MCF 10A (cell line): ENCODE measurements at regions not wholly inside any gene's neighbourhood (a gene's known extent, or its start where the extent isn't known, plus 50 kb on each side); places are given as distances from the start of the nearest gene placed in this dataset.

ENCODE experiments used
- BruUV-seq: library from RNA; stranded (reverse); fragments of 400-500 nt; replicated peaks from 2 replicates; lab custom pipeline; 2021; lab: Mats Ljungman, UMichigan
- CTCF ChIA-PET: fragments of 300-600 bp; sonication (Branson Sonifier 250); formaldehyde crosslinking; extraction: SDS; loops from one replicate; lab custom pipeline; 2021; ENCODE audit warnings: antibody characterized with exemption, inconsistent platforms; lab: Yijun Ruan, JAX
- POLR2A ChIA-PET: fragments of 300-600, 350-650 bp; sonication (Branson Sonifier 250); formaldehyde crosslinking; extraction: SDS; loops from one replicate; lab custom pipeline; 2020; ENCODE audit warnings: antibody characterized with exemption, inconsistent platforms; lab: Yijun Ruan, JAX
- DNase-seq: peaks from one replicate; pipeline ENCODE4 v3.0.0-alpha.2; 2018; ENCODE audit not compliant: unreplicated experiment
- H3K27ac Mint-ChIP-seq: one replicate; pipeline ENCODE4 v1.8.0; 2022; ENCODE audit warnings: mild to moderate bottlenecking, low read depth, mixed read lengths; ENCODE audit not compliant: unreplicated experiment
- H3K27me3 Mint-ChIP-seq: one replicate; pipeline ENCODE4 v1.8.0; 2022; ENCODE audit warnings: mixed read lengths; ENCODE audit not compliant: insufficient read depth, unreplicated experiment
- H3K36me3 Mint-ChIP-seq: one replicate; pipeline ENCODE4 v1.8.0; 2022; ENCODE audit warnings: mild to moderate bottlenecking, moderate library complexity, mixed read lengths; ENCODE audit not compliant: insufficient read depth, unreplicated experiment
- H3K4me1 Mint-ChIP-seq: one replicate; pipeline ENCODE4 v1.8.0; 2022; ENCODE audit warnings: mixed read lengths; ENCODE audit not compliant: insufficient read depth, unreplicated experiment
- H3K4me3 Mint-ChIP-seq: one replicate; pipeline ENCODE4 v1.8.0; 2022; ENCODE audit warnings: mild to moderate bottlenecking, moderate library complexity, mixed read lengths; ENCODE audit not compliant: unreplicated experiment
- H3K9me3 Mint-ChIP-seq: one replicate; pipeline ENCODE4 v1.8.0; 2022; ENCODE audit warnings: mixed read lengths; ENCODE audit not compliant: unreplicated experiment
- intact Hi-C: fragments of 100-400 bp; cut with micrococcal nuclease; formaldehyde crosslinking; loops from 2 replicates; pipeline ENCODE4 v1.14.1; 2022
- TF ChIP-seq, protein P1 (sequence below): fragments of 200-600 bp; IDR thresholded peaks from one replicate; pipeline ENCODE4 v1.8.0; 2022; ENCODE audit warnings: antibody characterized with exemption, mild to moderate bottlenecking; ENCODE audit not compliant: unreplicated experiment

DNA sequence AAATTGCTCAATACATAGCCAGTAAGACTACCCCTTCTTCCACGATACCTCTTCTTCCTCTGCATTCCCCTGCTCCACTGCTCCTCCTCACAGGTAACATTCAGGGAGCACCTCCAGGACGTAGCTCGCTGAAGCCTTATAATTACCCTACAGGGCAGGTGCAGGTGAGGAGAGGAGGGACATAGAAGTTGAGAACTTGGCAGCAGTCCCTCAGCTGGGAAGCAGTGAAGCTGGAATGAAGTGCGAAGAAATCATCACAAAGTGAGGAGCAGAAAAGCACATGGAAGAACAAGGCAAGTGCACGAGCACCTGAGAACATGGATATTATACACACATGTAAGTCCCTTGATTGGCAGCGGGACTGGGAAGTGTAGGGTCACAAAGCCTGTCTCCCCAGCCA is 118.2 kb downstream of the HSD17B3 start:
- Mint-ChIP-seq H3K4me1 (no peaks in the 10 kb centered on the region), H3K36me3 (no peaks in the 10 kb centered on the region), H3K4me3 (no peak overlapping the region), H3K27ac (no peak overlapping the region), H3K27me3 (peaks cover 34% of the 10 kb centered on the region), H3K9me3 (no peaks in the 10 kb centered on the region)
- TF ChIP-seq, protein P1, sequence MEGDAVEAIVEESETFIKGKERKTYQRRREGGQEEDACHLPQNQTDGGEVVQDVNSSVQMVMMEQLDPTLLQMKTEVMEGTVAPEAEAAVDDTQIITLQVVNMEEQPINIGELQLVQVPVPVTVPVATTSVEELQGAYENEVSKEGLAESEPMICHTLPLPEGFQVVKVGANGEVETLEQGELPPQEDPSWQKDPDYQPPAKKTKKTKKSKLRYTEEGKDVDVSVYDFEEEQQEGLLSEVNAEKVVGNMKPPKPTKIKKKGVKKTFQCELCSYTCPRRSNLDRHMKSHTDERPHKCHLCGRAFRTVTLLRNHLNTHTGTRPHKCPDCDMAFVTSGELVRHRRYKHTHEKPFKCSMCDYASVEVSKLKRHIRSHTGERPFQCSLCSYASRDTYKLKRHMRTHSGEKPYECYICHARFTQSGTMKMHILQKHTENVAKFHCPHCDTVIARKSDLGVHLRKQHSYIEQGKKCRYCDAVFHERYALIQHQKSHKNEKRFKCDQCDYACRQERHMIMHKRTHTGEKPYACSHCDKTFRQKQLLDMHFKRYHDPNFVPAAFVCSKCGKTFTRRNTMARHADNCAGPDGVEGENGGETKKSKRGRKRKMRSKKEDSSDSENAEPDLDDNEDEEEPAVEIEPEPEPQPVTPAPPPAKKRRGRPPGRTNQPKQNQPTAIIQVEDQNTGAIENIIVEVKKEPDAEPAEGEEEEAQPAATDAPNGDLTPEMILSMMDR, result no peak
- CTCF ChIA-PET, result no interaction called here
- no peak for DNase-seq
- no TSS peak for BruUV-seq
- POLR2A ChIA-PET, result no interaction called here
- intact Hi-C loops, result no loop called here

DNA sequence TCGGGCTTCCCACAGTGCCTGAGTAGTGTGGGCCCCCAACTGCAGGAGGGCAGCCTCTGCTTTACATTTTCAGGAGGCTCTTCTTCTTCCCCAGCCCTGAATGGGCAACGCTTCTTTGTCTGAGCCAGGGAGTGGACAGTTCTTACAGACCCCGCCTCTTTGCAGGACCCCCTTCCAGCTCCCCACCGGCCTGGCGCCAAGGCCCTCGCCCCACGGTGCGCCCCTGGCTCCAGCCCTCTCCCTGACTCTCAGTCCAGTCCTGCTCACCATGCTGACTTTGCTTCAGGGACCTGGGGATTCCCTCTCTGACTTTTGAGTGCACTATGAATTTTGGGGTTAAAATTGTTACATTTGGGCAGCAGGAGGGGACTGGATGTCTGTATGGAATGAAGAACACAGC is 123.8 kb downstream of the HSD17B3 start:
- no peak for DNase-seq
- Mint-ChIP-seq H3K27ac (no peak overlapping the region), H3K4me1 (no peaks in the 10 kb centered on the region), H3K9me3 (no peaks in the 10 kb centered on the region), H3K36me3 (no peaks in the 10 kb centered on the region), H3K27me3 (peaks cover 55% of the 10 kb centered on the region), H3K4me3 (no peak overlapping the region)
- CTCF ChIA-PET, result no interaction called here
- BruUV-seq, result no TSS peak
- intact Hi-C loops, result no loop called here
- TF ChIP-seq, protein P1, result no peak
- POLR2A ChIA-PET, result no interaction called here

DNA sequence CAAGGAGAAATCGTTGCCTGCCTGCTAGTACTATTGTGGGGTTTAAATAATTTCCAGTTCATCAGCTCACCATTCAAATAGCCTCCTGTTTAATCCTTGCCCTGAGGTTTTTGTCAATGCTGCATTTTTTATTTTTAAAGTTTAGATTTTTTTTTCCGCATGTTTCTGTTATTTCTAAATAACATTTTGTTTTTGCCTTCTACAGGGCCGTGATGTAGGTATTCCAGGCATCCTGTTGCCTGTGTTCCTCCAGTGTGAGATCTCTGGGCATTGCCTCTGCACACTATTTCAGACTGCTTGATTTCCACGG is 124.3 kb downstream of the HSD17B3 start:
- Mint-ChIP-seq H3K9me3 (no peaks in the 10 kb centered on the region), H3K4me3 (no peak overlapping the region), H3K4me1 (no peaks in the 10 kb centered on the region), H3K27me3 (peaks cover 55% of the 10 kb centered on the region), H3K36me3 (no peaks in the 10 kb centered on the region), H3K27ac (no peak overlapping the region)
- BruUV-seq, result no TSS peak
- POLR2A ChIA-PET, result no interaction called here
- CTCF ChIA-PET, result interaction anchor here (0.7 to 1.1 kb wide), 2 partner anchors 110 to 1036 kb away, joined by 3 to 5 read pairs; no protein-coding TSS in a partner anchor
- DNase-seq, result no peak
- intact Hi-C loops, result no loop called here
- TF ChIP-seq, protein P1, result no peak

DNA sequence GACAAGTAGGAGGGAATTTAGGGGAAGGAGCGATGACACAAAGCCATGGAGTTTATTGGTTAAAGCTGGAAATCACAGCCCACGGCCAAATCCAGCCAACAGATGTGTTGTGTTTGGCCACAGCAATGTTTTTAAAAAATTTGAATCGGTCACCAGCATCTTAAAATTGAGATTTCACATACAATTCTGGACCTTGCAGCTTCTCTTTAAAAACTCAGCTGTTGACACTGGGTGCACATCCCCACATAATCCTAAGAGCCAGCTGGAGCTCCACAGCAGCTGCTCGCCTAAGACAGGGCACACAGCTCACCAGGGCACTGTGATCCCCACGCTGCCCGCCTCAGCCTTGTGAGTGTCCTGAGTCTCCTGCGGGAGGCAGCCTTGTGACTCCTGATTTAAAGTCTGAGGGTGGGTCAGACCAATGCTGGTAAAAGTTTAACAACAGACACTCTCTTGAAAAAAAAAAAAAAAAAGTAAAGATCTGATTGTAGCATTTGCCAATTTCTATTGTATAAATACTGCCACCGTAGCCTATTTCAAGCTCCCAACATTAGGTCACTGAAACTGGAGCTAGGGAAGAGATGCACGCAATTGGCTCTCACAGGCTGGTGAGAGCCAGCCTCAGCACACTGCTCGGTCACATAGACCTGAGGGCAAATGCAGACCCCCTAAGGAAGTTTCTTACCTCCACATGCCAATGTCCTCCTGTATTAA is 124.8 kb downstream of the HSD17B3 start:
- intact Hi-C loops, result no loop called here
- DNase-seq, result no peak
- TF ChIP-seq, protein P1, result no peak
- no peaks in the 10 kb centered on the region for H3K9me3 Mint-ChIP-seq
- peaks cover 52% of the 10 kb centered on the region for H3K27me3 Mint-ChIP-seq
- CTCF ChIA-PET, result interaction anchor here (0.7 to 1.1 kb wide), 2 partner anchors 110 to 1036 kb away, joined by 3 to 5 read pairs; no protein-coding TSS in a partner anchor
- no TSS peak for BruUV-seq
- H3K4me3 Mint-ChIP-seq, result no peak overlapping the region
- POLR2A ChIA-PET, result interaction anchor here (0.6 kb wide), 1 partner anchor 442 kb away, joined by 3 read pairs; no protein-coding TSS in a partner anchor
- no peaks in the 10 kb centered on the region for H3K36me3 Mint-ChIP-seq
- no peaks in the 10 kb centered on the region for H3K4me1 Mint-ChIP-seq
- H3K27ac Mint-ChIP-seq, result no peak overlapping the region
